NCI-H1930 (cell line): ENCODE measurements at regions not wholly inside any gene's neighbourhood (a gene's known extent, or its start where the extent isn't known, plus 50 kb on each side); places are given as distances from the start of the nearest gene placed in this dataset.
"Not testable (repeated sequence)": the region's sequence is repeated elsewhere in the genome, so short reads cannot be mapped to it uniquely, and the experiment has no call there.

Experiments
- DNase-seq, 2 experiments: peaks; one replicate each; lab custom pipeline; 2025; lab: John Stamatoyannopoulos, UW

GRCh38 chr10:63675171-63675570 lies 154.0 kb downstream of the REEP3 start:
- no peak for DNase-seq

- DNase-seq, result no peak
Measured at GRCh38 chr10:63677001-63677400, 155.8 kb downstream of the REEP3 start.

- not testable (repeated sequence) for DNase-seq
Measured at GRCh38 chr10:63680545-63680944, 159.3 kb downstream of the REEP3 start.

- DNase-seq, result no peak
Measured at GRCh38 chr10:63681993-63682697, 160.9 kb downstream of the REEP3 start.

GRCh38 chr10:63682698-63683052 lies 161.5 kb downstream of the REEP3 start:
- not testable (repeated sequence) for DNase-seq

GRCh38 chr10:63683223-63683622 lies 162.0 kb downstream of the REEP3 start:
- no peak for DNase-seq

- no peak for DNase-seq
Measured at GRCh38 chr10:63683686-63684085, 162.5 kb downstream of the REEP3 start.

GRCh38 chr10:63684257-63684936 lies 163.2 kb downstream of the REEP3 start:
- no peak for DNase-seq

GRCh38 chr10:63689768-63690167 lies 168.6 kb downstream of the REEP3 start:
- no peak for DNase-seq

GRCh38 chr10:63692220-63692896 lies 171.2 kb downstream of the REEP3 start:
- DNase-seq, result no peak

GRCh38 chr10:63693021-63693420 lies 171.8 kb downstream of the REEP3 start:
- not testable (repeated sequence) for DNase-seq

GRCh38 chr10:63696205-63696604 lies 175.0 kb downstream of the REEP3 start:
- DNase-seq, result no peak

- no peak for DNase-seq
Measured at GRCh38 chr10:63697956-63698786, 177.0 kb downstream of the REEP3 start.

GRCh38 chr10:63698787-63699150 lies 177.6 kb downstream of the REEP3 start:
- DNase-seq, result no peak

- no peak for DNase-seq
Measured at GRCh38 chr10:63699785-63700613, 178.8 kb downstream of the REEP3 start.

- DNase-seq, result no peak
Measured at GRCh38 chr10:63700631-63701156, 179.5 kb downstream of the REEP3 start.

- no peak for DNase-seq
Measured at GRCh38 chr10:63702092-63702491, 180.9 kb downstream of the REEP3 start.

GRCh38 chr10:63703113-63703670 lies 182.0 kb downstream of the REEP3 start:
- DNase-seq, result no peak

- DNase-seq, result no peak
Measured at GRCh38 chr10:63703740-63704345, 182.6 kb downstream of the REEP3 start.

- DNase-seq, result no peak
Measured at GRCh38 chr10:63707254-63707910, 186.2 kb downstream of the REEP3 start.
